ENCODE measurements at regions not wholly inside any gene's neighbourhood (a gene's known extent, or its start where the extent isn't known, plus 50 kb on each side); places are given as distances from the start of the nearest gene placed in this dataset.

- TF ChIP-seq CTCF (IDR thresholded peaks at IDR 0.05) (no peak), POLR2AphosphoS5 (IDR thresholded peaks at IDR 0.05) (no peak), POLR2A (IDR thresholded peaks at IDR 0.05) (no peak), EP300 (IDR thresholded peaks at IDR 0.05) (no peak)
Measured at GRCh38 chr2:106708209-106708608, 177.8 kb downstream of the ST6GAL2 start.
